ENCODE measurements at regions not wholly inside any gene's neighbourhood (a gene's known extent, or its start where the extent isn't known, plus 50 kb on each side); places are given as distances from the start of the nearest gene placed in this dataset.

- no peak for TF ChIP-seq CTCF (IDR thresholded peaks at IDR 0.05)
- ATAC-seq (ENCODE audit: low FRiP score) (no peak), DNase-seq (ENCODE audit: low spot score) (no peak)
These were observed 254.1 kb upstream of the TMEFF2 start for GRCh38 chr2:192448881-192449280.

GRCh38 chr2:192444286-192444838 is 249.6 kb upstream of the TMEFF2 start:
- DNase-seq (ENCODE audit: low spot score), result no peak

GRCh38 chr2:192443831-192444230 is 249.1 kb upstream of the TMEFF2 start:
- no peak for TF ChIP-seq CTCF (IDR thresholded peaks at IDR 0.05)
- ATAC-seq (ENCODE audit: low FRiP score), result no peak
- no peak for DNase-seq (ENCODE audit: low spot score)

More at GRCh38 chr2:192444286-192444838, 249.6 kb upstream of the TMEFF2 start:
- no peak for TF ChIP-seq CTCF (IDR thresholded peaks at IDR 0.05)
- ATAC-seq (ENCODE audit: low FRiP score), result no peak

- no peak for ATAC-seq (ENCODE audit: low FRiP score)
- no peak for DNase-seq (ENCODE audit: low spot score)
- TF ChIP-seq CTCF (IDR thresholded peaks at IDR 0.05), result no peak
These were observed 243.5 kb upstream of the TMEFF2 start for GRCh38 chr2:192438239-192438638.

- DNase-seq (ENCODE audit: low spot score), result no peak
- ATAC-seq (ENCODE audit: low FRiP score), result no peak
- TF ChIP-seq CTCF (IDR thresholded peaks at IDR 0.05), result no peak
These were observed 242.9 kb upstream of the TMEFF2 start for GRCh38 chr2:192437653-192438052.

- no peak for ATAC-seq (ENCODE audit: low FRiP score)
- no peak for DNase-seq (ENCODE audit: low spot score)
- TF ChIP-seq CTCF (IDR thresholded peaks at IDR 0.05), result no peak
These were observed 229.5 kb upstream of the TMEFF2 start for GRCh38 chr2:192424243-192424642.

GRCh38 chr2:192419786-192420185 is 225.1 kb upstream of the TMEFF2 start:
- no peak for ATAC-seq (ENCODE audit: low FRiP score)
- DNase-seq (ENCODE audit: low spot score), result no peak
- no peak for TF ChIP-seq CTCF (IDR thresholded peaks at IDR 0.05)

All from omental fat pad (tissue), 3 donors.